Liver (tissue), 8 donors: ENCODE measurements at regions not wholly inside any gene's neighbourhood (a gene's known extent, or its start where the extent isn't known, plus 50 kb on each side); places are given as distances from the start of the nearest gene placed in this dataset.

Experiments
- DNase-seq: peaks from one replicate; pipeline ENCODE4 v3.0.0-alpha.2; 2017; ENCODE audit warnings: low spot score
- H3K27ac ChIP-seq, 2 donors: one replicate each; pipeline ENCODE4 v1.7.0; 2013; ENCODE audit warnings: inconsistent platforms in 2 of 2, low read length in 2 of 2, control low read depth in 1 of 2, low read depth in 1 of 2, mild to moderate bottlenecking in 1 of 2
- H3K27me3 ChIP-seq, 4 donors: one replicate each; pipeline versions ENCODE4 v1.6.1 to v1.7.0; 2013; ENCODE audit warnings: low read length in 3 of 4, inconsistent platforms in 1 of 4, mild to moderate bottlenecking in 1 of 4, moderate library complexity in 1 of 4; ENCODE audit not compliant: control insufficient read depth in 4 of 4, insufficient read depth in 4 of 4
- H3K36me3 ChIP-seq, 4 donors: one replicate each; pipeline versions ENCODE4 v1.6.1 to v1.7.0; 2013; ENCODE audit warnings: low read length in 3 of 4, mild to moderate bottlenecking in 3 of 4, low read depth in 1 of 4, moderate library complexity in 1 of 4; ENCODE audit not compliant: control insufficient read depth in 4 of 4, insufficient read depth in 3 of 4
- H3K4me1 ChIP-seq, 4 donors: one replicate each; pipeline versions ENCODE4 v1.6.1 to v1.7.0; 2013; ENCODE audit warnings: low read length in 3 of 4, mild to moderate bottlenecking in 3 of 4, moderate library complexity in 1 of 4; ENCODE audit not compliant: control insufficient read depth in 4 of 4, insufficient read depth in 4 of 4
- H3K4me3 ChIP-seq, 3 donors: one replicate each; pipeline versions ENCODE4 v1.6.1 to v1.7.0; 2013; ENCODE audit warnings: low read length in 3 of 3, control low read depth in 1 of 3, low read depth in 1 of 3, mild to moderate bottlenecking in 1 of 3
- H3K9ac ChIP-seq, 2 donors: one replicate each; pipeline ENCODE4 v1.7.0; 2013; ENCODE audit warnings: low read length in 2 of 2, mild to moderate bottlenecking in 2 of 2, moderate library complexity in 2 of 2, control low read depth in 1 of 2, low read depth in 1 of 2
- H3K9me3 ChIP-seq, 4 donors: one replicate each; pipeline versions ENCODE4 v1.6.1 to v1.7.0; 2013; ENCODE audit warnings: low read length in 3 of 4; ENCODE audit not compliant: control insufficient read depth in 4 of 4
- EGR1 ChIP-seq, 2 donors: IDR thresholded peaks; 2 replicates each; pipeline ENCODE4 v1.6.1; 2016 to 2018; ENCODE audit warnings: antibody characterized with exemption in 2 of 2, low read depth in 2 of 2
- FOXA2 ChIP-seq: IDR thresholded peaks from 2 replicates; pipeline ENCODE4 v1.6.1; 2016; ENCODE audit warnings: antibody characterized with exemption
- GABPA ChIP-seq, 2 donors: IDR thresholded peaks in 1 of 2; conservative IDR thresholded peaks in 1 of 2; 2 replicates each; pipeline ENCODE4 v1.6.1; 2016; ENCODE audit warnings: antibody characterized with exemption in 2 of 2, mild to moderate bottlenecking in 1 of 2, moderate library complexity in 1 of 2
- HNF4A ChIP-seq, 2 donors: conservative IDR thresholded peaks; 2 replicates each; pipeline ENCODE4 v1.6.1; 2016; ENCODE audit warnings: antibody characterized with exemption in 2 of 2, mild to moderate bottlenecking in 2 of 2
- JUND ChIP-seq, 2 donors: IDR thresholded peaks; 2 replicates each; pipeline ENCODE4 v1.6.1; 2016; ENCODE audit warnings: antibody characterized with exemption in 2 of 2
- NR2F2 ChIP-seq: IDR thresholded peaks from 2 replicates; pipeline ENCODE4 v1.6.1; 2016; ENCODE audit warnings: antibody characterized with exemption
- RAD21 ChIP-seq, 2 donors: IDR thresholded peaks; 2 replicates each; pipeline ENCODE4 v1.6.1; 2016; ENCODE audit warnings: antibody characterized with exemption in 2 of 2, mild to moderate bottlenecking in 2 of 2
- REST ChIP-seq: IDR thresholded peaks from 2 replicates; pipeline ENCODE4 v1.6.1; 2016; ENCODE audit warnings: antibody characterized with exemption, mild to moderate bottlenecking
- RXRA ChIP-seq, 2 donors: IDR thresholded peaks; 2 replicates each; pipeline ENCODE4 v1.6.1; 2017 to 2018; ENCODE audit warnings: antibody characterized with exemption in 2 of 2, mild to moderate bottlenecking in 1 of 2
- TAF1 ChIP-seq: conservative IDR thresholded peaks from 2 replicates; pipeline ENCODE4 v1.6.1; 2016; ENCODE audit warnings: antibody characterized with exemption, mild to moderate bottlenecking
- YY1 ChIP-seq: IDR thresholded peaks from 2 replicates; pipeline ENCODE4 v1.6.1; 2016; ENCODE audit warnings: antibody characterized with exemption, mild to moderate bottlenecking
- WGBS: extraction: QIAGEN DNeasy Blood & Tissue Kit; methylation state at CpG from one replicate; pipeline ENCODE4 v1.1.7; 2013; 5-methylcytosine and 5-hydroxymethylcytosine counted together
- TF ChIP-seq, protein P1 (sequence below): IDR thresholded peaks from 2 replicates; pipeline ENCODE4 v1.6.1; 2016; ENCODE audit warnings: antibody characterized with exemption
- TF ChIP-seq, protein P2 (sequence below): fragments of 150-350 bp; IDR thresholded peaks from 2 replicates; pipeline ENCODE4 v1.5.1; 2017; ENCODE audit warnings: improper control_type of control experiment, low read depth, low read length; ENCODE audit not compliant: missing input control
- donor health status: healthy.
- donor health status: healthy.
- donor health status: healthy.
- donor health status: healthy.
- donor health status: healthy.

DNA sequence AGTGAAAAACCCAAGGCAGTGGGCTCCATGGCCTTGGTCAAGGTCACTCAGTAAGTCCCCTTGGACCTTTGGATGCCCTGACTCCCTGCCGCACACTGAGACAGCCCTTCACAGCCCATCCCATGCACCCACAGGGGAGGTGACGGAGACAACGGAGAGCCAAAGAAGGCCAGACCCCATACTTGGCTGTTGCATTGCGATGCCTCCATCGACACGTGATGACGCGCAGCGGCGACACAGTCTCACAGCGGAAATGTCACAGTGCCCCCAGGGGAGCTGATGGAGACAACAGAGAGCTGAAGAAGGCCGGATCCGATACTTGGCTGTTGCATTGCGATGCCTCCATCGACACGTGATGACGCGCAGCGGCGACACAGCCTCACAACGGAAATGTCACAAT is 282.4 kb downstream of the TEX29 start:
- no peak overlapping the region for H3K27ac ChIP-seq
- no peak for TF ChIP-seq TAF1
- TF ChIP-seq, protein P1, sequence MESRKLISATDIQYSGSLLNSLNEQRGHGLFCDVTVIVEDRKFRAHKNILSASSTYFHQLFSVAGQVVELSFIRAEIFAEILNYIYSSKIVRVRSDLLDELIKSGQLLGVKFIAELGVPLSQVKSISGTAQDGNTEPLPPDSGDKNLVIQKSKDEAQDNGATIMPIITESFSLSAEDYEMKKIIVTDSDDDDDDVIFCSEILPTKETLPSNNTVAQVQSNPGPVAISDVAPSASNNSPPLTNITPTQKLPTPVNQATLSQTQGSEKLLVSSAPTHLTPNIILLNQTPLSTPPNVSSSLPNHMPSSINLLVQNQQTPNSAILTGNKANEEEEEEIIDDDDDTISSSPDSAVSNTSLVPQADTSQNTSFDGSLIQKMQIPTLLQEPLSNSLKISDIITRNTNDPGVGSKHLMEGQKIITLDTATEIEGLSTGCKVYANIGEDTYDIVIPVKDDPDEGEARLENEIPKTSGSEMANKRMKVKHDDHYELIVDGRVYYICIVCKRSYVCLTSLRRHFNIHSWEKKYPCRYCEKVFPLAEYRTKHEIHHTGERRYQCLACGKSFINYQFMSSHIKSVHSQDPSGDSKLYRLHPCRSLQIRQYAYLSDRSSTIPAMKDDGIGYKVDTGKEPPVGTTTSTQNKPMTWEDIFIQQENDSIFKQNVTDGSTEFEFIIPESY = no peak
- no peak for TF ChIP-seq REST
- no peak for TF ChIP-seq RAD21 (IDR thresholded peaks at IDR 0.05)
- TF ChIP-seq EGR1 (IDR thresholded peaks at IDR 0.05; ENCODE audit: low read depth in 2 of 2) = no peak
- TF ChIP-seq NR2F2 = no peak
- no peak for TF ChIP-seq RXRA (IDR thresholded peaks at IDR 0.05)
- TF ChIP-seq YY1 = no peak
- TF ChIP-seq, protein P2, sequence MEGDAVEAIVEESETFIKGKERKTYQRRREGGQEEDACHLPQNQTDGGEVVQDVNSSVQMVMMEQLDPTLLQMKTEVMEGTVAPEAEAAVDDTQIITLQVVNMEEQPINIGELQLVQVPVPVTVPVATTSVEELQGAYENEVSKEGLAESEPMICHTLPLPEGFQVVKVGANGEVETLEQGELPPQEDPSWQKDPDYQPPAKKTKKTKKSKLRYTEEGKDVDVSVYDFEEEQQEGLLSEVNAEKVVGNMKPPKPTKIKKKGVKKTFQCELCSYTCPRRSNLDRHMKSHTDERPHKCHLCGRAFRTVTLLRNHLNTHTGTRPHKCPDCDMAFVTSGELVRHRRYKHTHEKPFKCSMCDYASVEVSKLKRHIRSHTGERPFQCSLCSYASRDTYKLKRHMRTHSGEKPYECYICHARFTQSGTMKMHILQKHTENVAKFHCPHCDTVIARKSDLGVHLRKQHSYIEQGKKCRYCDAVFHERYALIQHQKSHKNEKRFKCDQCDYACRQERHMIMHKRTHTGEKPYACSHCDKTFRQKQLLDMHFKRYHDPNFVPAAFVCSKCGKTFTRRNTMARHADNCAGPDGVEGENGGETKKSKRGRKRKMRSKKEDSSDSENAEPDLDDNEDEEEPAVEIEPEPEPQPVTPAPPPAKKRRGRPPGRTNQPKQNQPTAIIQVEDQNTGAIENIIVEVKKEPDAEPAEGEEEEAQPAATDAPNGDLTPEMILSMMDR = no peak
- no peak for TF ChIP-seq GABPA (IDR thresholded peaks at IDR 0.05 in 1 of 2, conservative IDR thresholded peaks at IDR 0.05 in 1 of 2)
- TF ChIP-seq JUND (IDR thresholded peaks at IDR 0.05) = no peak
- no peak for TF ChIP-seq FOXA2
- no peak for TF ChIP-seq HNF4A (conservative IDR thresholded peaks at IDR 0.05)
- DNase-seq = no peak
- WGBS = 97% methylated on average over 21 of the region's 21 CpGs
- no peak overlapping the region for H3K9ac ChIP-seq
- H3K4me1 ChIP-seq = no peaks in the 10 kb centered on the region
- no peak overlapping the region for H3K4me3 ChIP-seq
- H3K9me3 ChIP-seq = no peaks in the 10 kb centered on the region
- H3K27me3 ChIP-seq = no peaks in the 10 kb centered on the region
- no peaks in the 10 kb centered on the region for H3K36me3 ChIP-seq

DNA sequence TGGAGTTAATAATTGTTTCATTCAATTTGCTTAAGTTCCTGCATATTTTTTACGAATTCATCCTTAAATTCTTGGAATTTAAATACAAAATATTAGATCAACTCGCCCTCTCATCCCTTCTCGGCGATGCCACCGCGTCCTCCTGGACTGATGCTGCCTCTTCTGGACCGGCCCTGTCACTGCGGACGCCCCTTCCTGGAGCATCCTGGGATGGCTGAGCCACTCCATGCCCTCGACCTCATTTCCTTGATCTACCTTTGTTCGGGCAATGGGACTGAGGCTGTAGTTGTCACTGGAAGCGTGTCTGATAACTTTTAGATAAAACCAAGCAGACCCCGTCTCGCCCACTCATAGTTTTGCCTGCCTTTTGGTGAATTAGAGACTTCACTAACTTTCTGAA is 283.7 kb downstream of the TEX29 start:
- no peak overlapping the region for H3K4me3 ChIP-seq
- no peak overlapping the region for H3K27ac ChIP-seq
- TF ChIP-seq JUND (IDR thresholded peaks at IDR 0.05) = no peak
- TF ChIP-seq RAD21 (IDR thresholded peaks at IDR 0.05) = peak in 1 of 2 donors; percentile 7
- DNase-seq = no peak
- no peaks in the 10 kb centered on the region for H3K27me3 ChIP-seq
- H3K36me3 ChIP-seq = no peaks in the 10 kb centered on the region
- H3K9me3 ChIP-seq = no peaks in the 10 kb centered on the region
- no peak overlapping the region for H3K9ac ChIP-seq
- no peaks in the 10 kb centered on the region for H3K4me1 ChIP-seq
- WGBS = 85% methylated on average over 14 of the region's 14 CpGs
